ENCODE measurements at regions not wholly inside any gene's neighbourhood (a gene's known extent, or its start where the extent isn't known, plus 50 kb on each side); places are given as distances from the start of the nearest gene placed in this dataset.

DNA sequence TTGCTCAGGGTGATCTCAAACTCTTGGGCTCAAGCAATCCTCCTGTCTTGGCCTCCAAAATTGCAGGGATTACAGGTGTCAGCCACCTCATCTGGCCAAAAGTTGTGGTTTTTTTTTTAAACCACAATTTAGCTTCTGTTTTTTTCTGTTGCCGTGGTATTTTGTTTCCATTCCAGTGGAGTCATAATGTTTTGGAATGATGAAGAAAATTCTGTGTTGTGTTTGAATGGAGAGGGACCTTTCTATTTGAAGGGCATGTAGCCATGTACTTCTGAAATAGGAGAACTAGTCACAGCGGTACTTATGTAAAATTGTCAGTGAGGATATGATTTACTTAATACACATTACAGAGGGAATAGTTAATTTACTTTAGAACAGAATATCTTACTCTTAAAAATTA, 201.3 kb downstream of the ARL4A start:
- no peak overlapping the region for H3K27ac ChIP-seq (ENCODE audit: low read depth, low read length)
- no peak for TF ChIP-seq EZH2phosphoT487 (IDR thresholded peaks at IDR 0.05; ENCODE audit: borderline replicate concordance, low read length)
- TF ChIP-seq, protein P1, sequence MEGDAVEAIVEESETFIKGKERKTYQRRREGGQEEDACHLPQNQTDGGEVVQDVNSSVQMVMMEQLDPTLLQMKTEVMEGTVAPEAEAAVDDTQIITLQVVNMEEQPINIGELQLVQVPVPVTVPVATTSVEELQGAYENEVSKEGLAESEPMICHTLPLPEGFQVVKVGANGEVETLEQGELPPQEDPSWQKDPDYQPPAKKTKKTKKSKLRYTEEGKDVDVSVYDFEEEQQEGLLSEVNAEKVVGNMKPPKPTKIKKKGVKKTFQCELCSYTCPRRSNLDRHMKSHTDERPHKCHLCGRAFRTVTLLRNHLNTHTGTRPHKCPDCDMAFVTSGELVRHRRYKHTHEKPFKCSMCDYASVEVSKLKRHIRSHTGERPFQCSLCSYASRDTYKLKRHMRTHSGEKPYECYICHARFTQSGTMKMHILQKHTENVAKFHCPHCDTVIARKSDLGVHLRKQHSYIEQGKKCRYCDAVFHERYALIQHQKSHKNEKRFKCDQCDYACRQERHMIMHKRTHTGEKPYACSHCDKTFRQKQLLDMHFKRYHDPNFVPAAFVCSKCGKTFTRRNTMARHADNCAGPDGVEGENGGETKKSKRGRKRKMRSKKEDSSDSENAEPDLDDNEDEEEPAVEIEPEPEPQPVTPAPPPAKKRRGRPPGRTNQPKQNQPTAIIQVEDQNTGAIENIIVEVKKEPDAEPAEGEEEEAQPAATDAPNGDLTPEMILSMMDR (IDR thresholded peaks at IDR 0.05; ENCODE audit: low read depth, low read length, poor library complexity, severe bottlenecking), result no peak

DNA sequence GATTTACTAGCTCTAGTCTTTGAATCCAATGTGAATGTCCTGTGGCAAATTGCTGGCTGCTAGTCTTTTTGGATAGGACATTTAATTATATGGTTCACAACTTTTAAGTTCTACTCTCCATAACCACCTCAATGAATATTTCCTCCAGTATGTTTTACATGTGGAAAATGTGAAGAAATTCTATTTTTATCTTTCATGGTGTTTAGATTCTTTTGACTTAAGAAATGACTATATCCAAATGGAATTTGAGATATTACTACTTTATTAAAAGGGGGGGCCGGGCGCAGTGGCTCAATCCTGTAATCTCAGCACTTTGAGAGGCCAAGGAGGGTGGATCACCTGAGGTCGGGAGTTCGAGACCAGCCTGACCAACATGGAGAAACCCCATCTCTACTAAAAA, 202.0 kb downstream of the ARL4A start:
- TF ChIP-seq EZH2phosphoT487 (IDR thresholded peaks at IDR 0.05; ENCODE audit: borderline replicate concordance, low read length), result no peak
- TF ChIP-seq, protein P1 (IDR thresholded peaks at IDR 0.05; ENCODE audit: low read depth, low read length, poor library complexity, severe bottlenecking), result no peak
- Histone ChIP-seq H3K36me3 (ENCODE audit: control insufficient read depth, low read length) (no peaks in the 10 kb centered on the region), H3K4me1 (ENCODE audit: control insufficient read depth, low read length) (no peaks in the 10 kb centered on the region), H3F3A (ENCODE audit: control insufficient read depth, insufficient read depth) (no peaks in the 10 kb centered on the region), H3K4me3 (ENCODE audit: low read length) (no peak overlapping the region), H3K9me2 (replicated peaks; ENCODE audit: control insufficient read depth, low read length) (no peaks in the 10 kb centered on the region), H3K4me2 (ENCODE audit: low read length) (no peak overlapping the region), H3K27me3 (ENCODE audit: control insufficient read depth, low read length) (no peaks in the 10 kb centered on the region), H3K79me2 (ENCODE audit: control insufficient read depth, low read length) (no peaks in the 10 kb centered on the region), H4K20me1 (ENCODE audit: control insufficient read depth, insufficient read depth, low read depth, low read length) (no peaks in the 10 kb centered on the region), H3K9me3 (ENCODE audit: control insufficient read depth, insufficient read depth, low read length) (no peaks in the 10 kb centered on the region), H3K27ac (ENCODE audit: low read depth, low read length) (no peak overlapping the region)

More for the DNA sequence above, 201.3 kb downstream of the ARL4A start:
- Histone ChIP-seq H3K9me2 (replicated peaks; ENCODE audit: control insufficient read depth, low read length) (no peaks in the 10 kb centered on the region), H3K27me3 (ENCODE audit: control insufficient read depth, low read length) (no peaks in the 10 kb centered on the region), H4K20me1 (ENCODE audit: control insufficient read depth, insufficient read depth, low read depth, low read length) (no peaks in the 10 kb centered on the region), H3F3A (ENCODE audit: control insufficient read depth, insufficient read depth) (no peaks in the 10 kb centered on the region), H3K4me2 (ENCODE audit: low read length) (no peak overlapping the region), H3K36me3 (ENCODE audit: control insufficient read depth, low read length) (no peaks in the 10 kb centered on the region), H3K79me2 (ENCODE audit: control insufficient read depth, low read length) (no peaks in the 10 kb centered on the region), H3K4me3 (ENCODE audit: low read length) (no peak overlapping the region), H3K9me3 (ENCODE audit: control insufficient read depth, insufficient read depth, low read length) (no peaks in the 10 kb centered on the region), H3K4me1 (ENCODE audit: control insufficient read depth, low read length) (no peaks in the 10 kb centered on the region)

DNA sequence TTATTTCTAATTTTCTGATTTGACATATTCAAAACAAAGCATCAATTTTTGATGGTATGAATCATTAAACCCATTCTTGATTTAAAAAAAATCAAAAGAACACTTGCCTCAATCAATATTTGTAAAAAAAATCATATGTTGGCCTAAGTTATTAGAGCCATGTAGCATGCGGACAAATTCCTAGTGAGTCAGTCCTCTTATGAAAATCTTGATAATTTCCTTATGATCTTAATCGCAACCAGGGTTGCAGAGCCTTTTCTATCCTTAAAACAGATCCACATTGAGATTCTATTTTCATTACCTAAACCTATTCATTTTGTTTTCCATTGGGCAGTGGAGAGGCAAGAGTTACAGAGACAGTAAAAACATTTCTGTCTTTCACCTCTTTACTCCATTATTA, 203.2 kb downstream of the ARL4A start:
- Histone ChIP-seq H3K36me3 (ENCODE audit: control insufficient read depth, low read length) (no peaks in the 10 kb centered on the region), H3K4me3 (ENCODE audit: low read length) (no peak overlapping the region), H3K27ac (ENCODE audit: low read depth, low read length) (no peak overlapping the region), H3K79me2 (ENCODE audit: control insufficient read depth, low read length) (no peaks in the 10 kb centered on the region), H3K27me3 (ENCODE audit: control insufficient read depth, low read length) (no peaks in the 10 kb centered on the region), H3F3A (ENCODE audit: control insufficient read depth, insufficient read depth) (no peaks in the 10 kb centered on the region), H3K9me3 (ENCODE audit: control insufficient read depth, insufficient read depth, low read length) (no peaks in the 10 kb centered on the region), H3K4me1 (ENCODE audit: control insufficient read depth, low read length) (no peaks in the 10 kb centered on the region), H3K9me2 (replicated peaks; ENCODE audit: control insufficient read depth, low read length) (no peaks in the 10 kb centered on the region; the same call in 1 of the 2 replicates), H3K4me2 (ENCODE audit: low read length) (no peak overlapping the region), H4K20me1 (ENCODE audit: control insufficient read depth, insufficient read depth, low read depth, low read length) (no peaks in the 10 kb centered on the region)
- TF ChIP-seq, protein P1 (IDR thresholded peaks at IDR 0.05; ENCODE audit: low read depth, low read length, poor library complexity, severe bottlenecking), result no peak
- TF ChIP-seq EZH2phosphoT487 (IDR thresholded peaks at IDR 0.05; ENCODE audit: borderline replicate concordance, low read length), result no peak

Measured in DOHH2 (cell line).